SH-SY5Y (cell line): ENCODE measurements at regions not wholly inside any gene's neighbourhood (a gene's known extent, or its start where the extent isn't known, plus 50 kb on each side); places are given as distances from the start of the nearest gene placed in this dataset.

Experiments
- GATA2 ChIP-seq: IDR thresholded peaks from 2 replicates; pipeline ENCODE4 v1.6.1; 2011; ENCODE audit warnings: mild to moderate bottlenecking, low read depth, low read length
- GATA3 ChIP-seq: IDR thresholded peaks from 2 replicates; pipeline ENCODE4 v1.6.1; 2011; ENCODE audit warnings: low read depth, mild to moderate bottlenecking, low read length, moderate library complexity

GRCh38 chr4:147340591-147341120, 140.2 kb upstream of the EDNRA start:
- TF ChIP-seq GATA3, result no peak
- TF ChIP-seq GATA2, result no peak
